ENCODE measurements at regions not wholly inside any gene's neighbourhood (a gene's known extent, or its start where the extent isn't known, plus 50 kb on each side); places are given as distances from the start of the nearest gene placed in this dataset.

- no peak for DNase-seq
- no peak overlapping the region for H3K4me3 Mint-ChIP-seq
- Histone ChIP-seq H3K27me3 (ENCODE audit: control insufficient read depth, insufficient read depth, low read length) (no peaks in the 10 kb centered on the region), H3K4me1 (ENCODE audit: control insufficient read depth, insufficient read depth, low read length) (no peaks in the 10 kb centered on the region), H3K27ac (ENCODE audit: low read length) (no peak overlapping the region), H3K36me3 (ENCODE audit: control insufficient read depth, insufficient read depth, low read length) (no peaks in the 10 kb centered on the region), H3K9me3 (ENCODE audit: control insufficient read depth, insufficient read depth, low read length) (no peaks in the 10 kb centered on the region), H3K4me3 (ENCODE audit: low read length) (no peak overlapping the region)
- H3K27me3 Mint-ChIP-seq (ENCODE audit: low read depth in 2 of 2): no peaks in the 10 kb centered on the region
- no peak for TF ChIP-seq CTCF (IDR thresholded peaks at IDR 0.05)
- ATAC-seq: no peak
- no peaks in the 10 kb centered on the region for H3K4me1 Mint-ChIP-seq
- no peak overlapping the region for H3K27ac Mint-ChIP-seq
- no peaks in the 10 kb centered on the region for H3K36me3 Mint-ChIP-seq
- intact Hi-C loops (cut with micrococcal nuclease): no loop called here
- H3K9me3 Mint-ChIP-seq: peaks cover 11 to 12% of the 10 kb centered on the region in 2 donors
Observed at GRCh38 chr1:95415146-95415545, 181.1 kb downstream of the RWDD3 start.

DNA sequence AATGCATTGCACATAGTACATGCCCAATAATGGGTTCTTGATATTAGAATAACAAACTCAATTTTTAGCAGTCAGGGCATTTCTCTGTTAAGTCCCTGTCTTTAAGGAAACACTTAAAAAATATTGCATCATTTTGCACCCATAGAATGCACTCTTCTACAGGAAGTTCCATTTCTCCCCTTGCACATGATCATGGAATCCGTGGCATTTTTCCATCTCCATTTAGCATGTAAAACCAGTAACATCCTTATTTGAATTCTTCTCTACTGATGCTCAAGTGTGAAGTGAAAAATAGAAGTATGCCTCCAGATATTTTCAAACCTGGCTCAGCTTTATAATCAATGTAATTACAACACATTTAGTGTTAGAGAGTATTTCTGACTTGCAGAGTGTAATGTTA lies 192.8 kb downstream of the RWDD3 start:
- Mint-ChIP-seq H3K27ac (no peak overlapping the region), H3K4me1 (no peaks in the 10 kb centered on the region), H3K4me3 (no peak overlapping the region), H3K9me3 (peaks cover 7 to 13% of the 10 kb centered on the region in 2 donors), H3K36me3 (no peaks in the 10 kb centered on the region), H3K27me3 (ENCODE audit: low read depth in 2 of 2) (no peaks in the 10 kb centered on the region)
- no peak for ATAC-seq
- no peak for TF ChIP-seq CTCF (IDR thresholded peaks at IDR 0.05)
- Histone ChIP-seq H3K36me3 (ENCODE audit: control insufficient read depth, insufficient read depth, low read length) (no peaks in the 10 kb centered on the region), H3K4me3 (ENCODE audit: low read length) (no peak overlapping the region), H3K27ac (ENCODE audit: low read length) (no peak overlapping the region), H3K27me3 (ENCODE audit: control insufficient read depth, insufficient read depth, low read length) (no peaks in the 10 kb centered on the region), H3K9me3 (ENCODE audit: control insufficient read depth, insufficient read depth, low read length) (no peaks in the 10 kb centered on the region), H3K4me1 (ENCODE audit: control insufficient read depth, insufficient read depth, low read length) (no peaks in the 10 kb centered on the region)
- intact Hi-C loops (cut with micrococcal nuclease): no loop called here
- no peak for DNase-seq
- WGBS (ENCODE audit: insufficient coverage): 33% methylated on average over 1 of the region's 1 CpG

DNA sequence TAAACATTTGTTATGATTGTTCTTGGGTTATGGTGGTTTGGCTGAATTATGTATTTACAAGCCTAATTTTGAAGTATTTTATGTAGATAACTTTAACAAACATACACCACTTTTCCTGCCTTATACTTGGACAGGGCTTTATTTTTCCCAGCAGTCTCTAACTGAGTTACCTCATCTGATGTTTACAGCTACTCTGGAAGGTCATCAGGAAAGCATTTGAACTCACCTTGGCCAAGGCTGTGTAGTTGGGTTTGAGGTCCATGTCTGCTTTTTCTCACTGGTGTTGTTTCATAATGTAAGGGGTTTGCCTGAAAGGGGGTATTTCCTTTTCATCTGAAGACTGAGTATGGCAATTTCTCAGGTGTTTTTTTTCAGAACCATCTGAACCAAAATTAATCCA lies 193.5 kb downstream of the RWDD3 start:
- Histone ChIP-seq H3K4me3 (ENCODE audit: low read length) (no peak overlapping the region), H3K27me3 (ENCODE audit: control insufficient read depth, insufficient read depth, low read length) (no peaks in the 10 kb centered on the region), H3K9me3 (ENCODE audit: control insufficient read depth, insufficient read depth, low read length) (no peaks in the 10 kb centered on the region), H3K36me3 (ENCODE audit: control insufficient read depth, insufficient read depth, low read length) (no peaks in the 10 kb centered on the region), H3K4me1 (ENCODE audit: control insufficient read depth, insufficient read depth, low read length) (no peaks in the 10 kb centered on the region), H3K27ac (ENCODE audit: low read length) (no peak overlapping the region)
- Mint-ChIP-seq H3K9me3 (peaks cover 7 to 13% of the 10 kb centered on the region in 2 donors), H3K4me3 (no peak overlapping the region), H3K4me1 (no peaks in the 10 kb centered on the region), H3K27ac (no peak overlapping the region), H3K36me3 (no peaks in the 10 kb centered on the region), H3K27me3 (ENCODE audit: low read depth in 2 of 2) (no peaks in the 10 kb centered on the region)
- intact Hi-C loops (cut with micrococcal nuclease): no loop called here
- no peak for TF ChIP-seq CTCF (IDR thresholded peaks at IDR 0.05)
- no peak for ATAC-seq
- no peak for DNase-seq

DNA sequence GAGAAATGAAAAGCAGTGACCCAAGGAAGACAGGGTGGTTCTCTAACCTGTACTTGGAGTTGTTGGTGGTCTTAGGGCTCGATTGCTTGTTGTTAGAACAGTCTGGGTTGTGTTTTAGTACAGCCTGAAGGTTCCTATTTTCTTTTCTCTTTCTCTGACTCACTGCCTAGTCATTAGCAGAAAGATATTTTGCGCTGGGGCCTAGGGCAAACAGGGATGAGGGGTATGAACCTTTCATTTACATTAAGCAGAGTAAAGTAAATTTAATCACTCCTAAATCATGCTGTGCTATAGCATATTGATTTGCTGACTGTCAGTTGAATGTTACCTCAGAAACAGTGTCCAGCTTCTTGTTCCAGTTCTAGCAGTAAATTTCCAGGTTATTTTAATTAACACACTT lies 197.2 kb downstream of the RWDD3 start:
- no peak overlapping the region for H3K4me3 Mint-ChIP-seq
- Histone ChIP-seq H3K36me3 (ENCODE audit: control insufficient read depth, insufficient read depth, low read length) (no peaks in the 10 kb centered on the region), H3K27ac (ENCODE audit: low read length) (no peak overlapping the region), H3K9me3 (ENCODE audit: control insufficient read depth, insufficient read depth, low read length) (no peaks in the 10 kb centered on the region), H3K4me1 (ENCODE audit: control insufficient read depth, insufficient read depth, low read length) (no peaks in the 10 kb centered on the region), H3K27me3 (ENCODE audit: control insufficient read depth, insufficient read depth, low read length) (no peaks in the 10 kb centered on the region), H3K4me3 (ENCODE audit: low read length) (no peak overlapping the region)
- DNase-seq: no peak
- WGBS (ENCODE audit: insufficient coverage): 0% methylated on average over 1 of the region's 2 CpGs
- no peaks in the 10 kb centered on the region for H3K4me1 Mint-ChIP-seq
- ATAC-seq: no peak
- no peaks in the 10 kb centered on the region for H3K27me3 Mint-ChIP-seq (ENCODE audit: low read depth in 2 of 2)
- intact Hi-C loops (cut with micrococcal nuclease): no loop called here
- no peaks in the 10 kb centered on the region for H3K36me3 Mint-ChIP-seq
- H3K9me3 Mint-ChIP-seq: peaks cover 8 to 12% of the 10 kb centered on the region in 2 donors
- no peak overlapping the region for H3K27ac Mint-ChIP-seq
- no peak for TF ChIP-seq CTCF (IDR thresholded peaks at IDR 0.05)
